SK-N-SH (cell line): ENCODE measurements at regions not wholly inside any gene's neighbourhood (a gene's known extent, or its start where the extent isn't known, plus 50 kb on each side); places are given as distances from the start of the nearest gene placed in this dataset.

Source experiments
- CTCF ChIA-PET: fragments of 300-600, 350-600 bp; formaldehyde crosslinking; extraction: SDS; loops from one replicate; lab custom pipeline; 2021; lab: Yijun Ruan, JAX
- POLR2A ChIA-PET: fragments of 350-600 bp; sonication (Branson Sonifier 250); formaldehyde crosslinking; extraction: SDS; loops from one replicate; lab custom pipeline; 2020; ENCODE audit warnings: antibody characterized with exemption, inconsistent platforms; lab: Yijun Ruan, JAX
- DNase-seq: peaks from one replicate; pipeline ENCODE4 v3.0.0; 2012
- H2AFZ ChIP-seq: fragments of 200-600 bp; sonication (generic); 2 replicates; pipeline ENCODE4 v1.8.1; 2016; ENCODE audit warnings: antibody characterized with exemption, mild to moderate bottlenecking, low read depth
- H3F3A ChIP-seq: fragments of 200-600 bp; sonication (generic); replicated peaks from 2 replicates; pipeline ENCODE3; 2016; ENCODE audit warnings: antibody characterized with exemption, mild to moderate bottlenecking; ENCODE audit not compliant: insufficient read depth
- H3K27ac ChIP-seq, 2 experiments: fragments of 200-500 bp in 1 of 2; fragments of 200-600 bp in 1 of 2; sonication (Bioruptor generic) in 1 of 2; sonication (generic), shearing (Covaris generic) in 1 of 2; 2 replicates each; pipeline versions ENCODE4 v1.5.1 to v1.6.1; 2014 to 2016; ENCODE audit warnings: low read depth in 2 of 2, inconsistent platforms in 1 of 2, low read length in 1 of 2, mild to moderate bottlenecking in 1 of 2, mixed read lengths in 1 of 2
- H3K27me3 ChIP-seq: fragments of 200-600 bp; sonication (generic), shearing (Covaris generic); 2 replicates; pipeline ENCODE4 v1.6.1; 2016; ENCODE audit warnings: mixed run types; ENCODE audit not compliant: insufficient read depth
- H3K36me3 ChIP-seq, 2 experiments: fragments of 200-500 bp in 1 of 2; fragments of 200-600 bp in 1 of 2; sonication (Bioruptor generic) in 1 of 2; sonication (generic) in 1 of 2; replicated peaks in 1 of 2; 2 replicates each; pipeline versions ENCODE3 to v1.5.1; 2014 to 2016; ENCODE audit warnings: low read length in 1 of 2, mild to moderate bottlenecking in 1 of 2; ENCODE audit not compliant: insufficient read depth in 2 of 2, control insufficient read depth in 1 of 2
- H3K4me1 ChIP-seq, 2 experiments: fragments of 200-500 bp in 1 of 2; fragments of 200-600 bp in 1 of 2; sonication (Bioruptor generic) in 1 of 2; sonication (generic), shearing (Covaris generic) in 1 of 2; 2 replicates each; pipeline versions ENCODE4 v1.5.1 to v1.6.1; 2014 to 2016; ENCODE audit warnings: low read depth in 1 of 2, low read length in 1 of 2, mixed run types in 1 of 2; ENCODE audit not compliant: insufficient read depth in 2 of 2, control insufficient read depth in 1 of 2
- H3K4me2 ChIP-seq: fragments of 200-600 bp; sonication (generic), shearing (Covaris generic); 2 replicates; pipeline ENCODE4 v1.6.1; 2017; ENCODE audit warnings: mixed run types
- H3K4me3 ChIP-seq, 2 experiments: fragments of 200-500 bp in 1 of 2; fragments of 200-600 bp in 1 of 2; sonication (Bioruptor generic) in 1 of 2; sonication (generic), shearing (Covaris generic) in 1 of 2; 2 replicates each; pipeline versions ENCODE4 v1.5.1 to v1.8.1; 2014 to 2016; ENCODE audit warnings: low read depth in 2 of 2, inconsistent platforms in 1 of 2, low read length in 1 of 2, mild to moderate bottlenecking in 1 of 2, mixed read lengths in 1 of 2, moderate library complexity in 1 of 2
- H3K79me2 ChIP-seq: fragments of 200-600 bp; sonication (generic); 2 replicates; pipeline ENCODE4 v1.8.1; 2017; ENCODE audit warnings: mild to moderate bottlenecking; ENCODE audit not compliant: insufficient read depth
- H3K9ac ChIP-seq: fragments of 200-600 bp; sonication (generic); 2 replicates; pipeline ENCODE4 v1.6.1; 2017; ENCODE audit warnings: mixed run types
- H3K9me2 ChIP-seq: fragments of 200-600 bp; sonication (generic); 2 replicates; pipeline ENCODE4 v1.6.1; 2017; ENCODE audit warnings: mixed run types
- H3K9me3 ChIP-seq: fragments of 200-600 bp; sonication (generic); 2 replicates; pipeline ENCODE4 v1.6.1; 2017; ENCODE audit warnings: mixed run types, mild to moderate bottlenecking, moderate library complexity
- H4K20me1 ChIP-seq: fragments of 200-600 bp; sonication (generic); 2 replicates; pipeline ENCODE4 v1.6.1; 2017; ENCODE audit warnings: mild to moderate bottlenecking, mixed run types; ENCODE audit not compliant: insufficient read depth
- CHD2 ChIP-seq: fragments of 150-350 bp; IDR thresholded peaks from 2 replicates; pipeline ENCODE4 v1.6.1; 2018; ENCODE audit warnings: low read length; ENCODE audit not compliant: partially characterized antibody
- ELF1 ChIP-seq: IDR thresholded peaks from 2 replicates; pipeline ENCODE4 v1.4.0; 2012
- EP300 ChIP-seq, 2 experiments: IDR thresholded peaks; 2 replicates each; pipeline versions ENCODE4 v1.4.0 to v1.6.1; 2012; ENCODE audit warnings: borderline replicate concordance in 1 of 2, low read depth in 1 of 2, low read length in 1 of 2
- EZH2phosphoT487 ChIP-seq: fragments of 200-600 bp; sonication (generic); IDR thresholded peaks from 2 replicates; pipeline ENCODE4 v1.6.1; 2017; ENCODE audit warnings: low read depth, mixed run types, mild to moderate bottlenecking, antibody characterized with exemption, moderate library complexity, borderline replicate concordance
- GATA2 ChIP-seq: sonication (generic); formaldehyde crosslinking; IDR thresholded peaks from 2 replicates; pipeline ENCODE4 v1.5.0; 2020; ENCODE audit warnings: mild to moderate bottlenecking, missing genetic modification reagents
- MXI1 ChIP-seq: IDR thresholded peaks from 2 replicates; pipeline ENCODE4 v1.6.1; 2012; ENCODE audit warnings: mild to moderate bottlenecking, low read depth, low read length, improper control_type of control experiment
- NFIC ChIP-seq: IDR thresholded peaks from 2 replicates; pipeline ENCODE4 v1.4.0; 2012; ENCODE audit warnings: borderline replicate concordance
- POLR2AphosphoS5 ChIP-seq: IDR thresholded peaks from 2 replicates; pipeline ENCODE4 v1.6.1; 2012; ENCODE audit warnings: low read depth, low read length
- RFX5 ChIP-seq: IDR thresholded peaks from 2 replicates; pipeline ENCODE4 v1.6.1; 2012; ENCODE audit warnings: mild to moderate bottlenecking, improper control_type of control experiment, low read length
- SIN3A ChIP-seq: IDR thresholded peaks from 2 replicates; pipeline ENCODE4 v1.6.1; 2012; ENCODE audit warnings: low read depth, mild to moderate bottlenecking, low read length, moderate library complexity, borderline replicate concordance
- SMC3 ChIP-seq: IDR thresholded peaks from 2 replicates; pipeline ENCODE4 v1.6.1; 2012; ENCODE audit warnings: low read depth, low read length, improper control_type of control experiment
- TAF1 ChIP-seq: IDR thresholded peaks from 2 replicates; pipeline ENCODE4 v1.6.1; 2012; ENCODE audit warnings: low read depth, mild to moderate bottlenecking, low read length, moderate library complexity, borderline replicate concordance
- TCF12 ChIP-seq: IDR thresholded peaks from 2 replicates; pipeline ENCODE4 v1.4.0; 2012
- TEAD4 ChIP-seq: IDR thresholded peaks from 2 replicates; pipeline ENCODE4 v1.4.0; 2012; ENCODE audit warnings: mild to moderate bottlenecking, borderline replicate concordance; ENCODE audit not compliant: insufficient read depth
- WGBS: methylation state at CpG from one replicate; pipeline ENCODE4 v1.1.6; 2017; ENCODE audit warnings: low lambda C conversion rate; 5-methylcytosine and 5-hydroxymethylcytosine counted together
- TF ChIP-seq, protein P1 (sequence below): IDR thresholded peaks from 2 replicates; pipeline ENCODE4 v1.4.0; 2012; ENCODE audit warnings: low read depth, borderline replicate concordance
- TF ChIP-seq, protein P2 (sequence below): fragments of 150-350 bp; IDR thresholded peaks from 2 replicates; pipeline ENCODE4 v1.6.1; 2017; ENCODE audit warnings: antibody characterized with exemption, low read length, low read depth, borderline replicate concordance
- TF ChIP-seq, protein P3 (sequence below): IDR thresholded peaks from 2 replicates; pipeline ENCODE4 v1.4.0; 2012; ENCODE audit warnings: low read depth, borderline replicate concordance
- TF ChIP-seq, protein P4 (sequence below): fragments of 200-600 bp; sonication (generic); IDR thresholded peaks from 2 replicates; pipeline ENCODE4 v1.6.1; 2017; ENCODE audit warnings: antibody characterized with exemption, mild to moderate bottlenecking, moderate library complexity

DNA sequence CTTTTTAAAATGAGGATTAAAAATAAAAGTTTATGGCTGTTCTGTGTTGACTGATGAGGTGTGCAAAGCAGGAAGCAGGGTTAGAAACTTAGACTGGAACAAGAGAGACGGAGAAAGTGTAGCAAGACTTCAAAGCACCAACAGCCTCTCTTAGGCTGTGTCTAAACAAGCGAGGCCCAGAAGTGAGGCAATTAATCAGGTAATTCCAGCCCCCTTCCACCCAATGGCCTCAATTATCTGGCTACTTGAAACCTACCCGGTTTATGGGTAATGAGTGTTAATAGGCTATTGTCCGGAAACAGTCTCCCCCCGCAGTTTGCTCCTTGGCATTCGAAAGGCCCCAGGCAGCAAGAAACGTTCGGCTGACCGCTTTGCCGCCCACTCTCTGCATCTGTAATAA is 171.7 kb upstream of the MYCN start:
- Histone ChIP-seq H3K4me1 (peaks cover 0 to 23% of the 10 kb centered on the region in 2 experiments; a peak in 1 of 4 replicates), H3K79me2 (no peaks in the 10 kb centered on the region), H2AFZ (no peak overlapping the region), H3K27ac (no peak overlapping the region), H3K36me3 (no peaks in the 10 kb centered on the region), H3F3A (no peaks in the 10 kb centered on the region), H4K20me1 (no peaks in the 10 kb centered on the region), H3K9me2 (no peaks in the 10 kb centered on the region), H3K9ac (no peak overlapping the region), H3K27me3 (no peaks in the 10 kb centered on the region), H3K4me2 (no peak overlapping the region), H3K4me3 (no peak overlapping the region), H3K9me3 (no peaks in the 10 kb centered on the region)
- CTCF ChIA-PET = interaction anchor here (1.2 kb wide), 1 partner anchor 11 kb away, joined by 3 read pairs; no protein-coding TSS in a partner anchor
- POLR2A ChIA-PET = no interaction called here
- WGBS = 27% methylated on average over 10 of the region's 10 CpGs
- DNase-seq = no peak
- TF ChIP-seq EP300 (IDR thresholded peaks at IDR 0.05; ENCODE audit: borderline replicate concordance in 1 of 2, low read depth in 1 of 2, low read length in 1 of 2) (no peak), RFX5 (no peak), MXI1 (no peak), POLR2AphosphoS5 (no peak), TEAD4 (no peak), SMC3 (no peak), NFIC (no peak), CHD2 (no peak), TCF12 (no peak), EZH2phosphoT487 (no peak), SIN3A (no peak), GATA2 (CRISPR knock-in tag) (no peak), TAF1 (no peak), ELF1 (no peak)
- TF ChIP-seq, protein P1, sequence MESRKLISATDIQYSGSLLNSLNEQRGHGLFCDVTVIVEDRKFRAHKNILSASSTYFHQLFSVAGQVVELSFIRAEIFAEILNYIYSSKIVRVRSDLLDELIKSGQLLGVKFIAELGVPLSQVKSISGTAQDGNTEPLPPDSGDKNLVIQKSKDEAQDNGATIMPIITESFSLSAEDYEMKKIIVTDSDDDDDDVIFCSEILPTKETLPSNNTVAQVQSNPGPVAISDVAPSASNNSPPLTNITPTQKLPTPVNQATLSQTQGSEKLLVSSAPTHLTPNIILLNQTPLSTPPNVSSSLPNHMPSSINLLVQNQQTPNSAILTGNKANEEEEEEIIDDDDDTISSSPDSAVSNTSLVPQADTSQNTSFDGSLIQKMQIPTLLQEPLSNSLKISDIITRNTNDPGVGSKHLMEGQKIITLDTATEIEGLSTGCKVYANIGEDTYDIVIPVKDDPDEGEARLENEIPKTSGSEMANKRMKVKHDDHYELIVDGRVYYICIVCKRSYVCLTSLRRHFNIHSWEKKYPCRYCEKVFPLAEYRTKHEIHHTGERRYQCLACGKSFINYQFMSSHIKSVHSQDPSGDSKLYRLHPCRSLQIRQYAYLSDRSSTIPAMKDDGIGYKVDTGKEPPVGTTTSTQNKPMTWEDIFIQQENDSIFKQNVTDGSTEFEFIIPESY = no peak
- TF ChIP-seq, protein P2, sequence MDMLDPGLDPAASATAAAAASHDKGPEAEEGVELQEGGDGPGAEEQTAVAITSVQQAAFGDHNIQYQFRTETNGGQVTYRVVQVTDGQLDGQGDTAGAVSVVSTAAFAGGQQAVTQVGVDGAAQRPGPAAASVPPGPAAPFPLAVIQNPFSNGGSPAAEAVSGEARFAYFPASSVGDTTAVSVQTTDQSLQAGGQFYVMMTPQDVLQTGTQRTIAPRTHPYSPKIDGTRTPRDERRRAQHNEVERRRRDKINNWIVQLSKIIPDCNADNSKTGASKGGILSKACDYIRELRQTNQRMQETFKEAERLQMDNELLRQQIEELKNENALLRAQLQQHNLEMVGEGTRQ = no peak
- TF ChIP-seq, protein P3, sequence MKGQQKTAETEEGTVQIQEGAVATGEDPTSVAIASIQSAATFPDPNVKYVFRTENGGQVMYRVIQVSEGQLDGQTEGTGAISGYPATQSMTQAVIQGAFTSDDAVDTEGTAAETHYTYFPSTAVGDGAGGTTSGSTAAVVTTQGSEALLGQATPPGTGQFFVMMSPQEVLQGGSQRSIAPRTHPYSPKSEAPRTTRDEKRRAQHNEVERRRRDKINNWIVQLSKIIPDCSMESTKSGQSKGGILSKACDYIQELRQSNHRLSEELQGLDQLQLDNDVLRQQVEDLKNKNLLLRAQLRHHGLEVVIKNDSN = no peak
- TF ChIP-seq, protein P4, sequence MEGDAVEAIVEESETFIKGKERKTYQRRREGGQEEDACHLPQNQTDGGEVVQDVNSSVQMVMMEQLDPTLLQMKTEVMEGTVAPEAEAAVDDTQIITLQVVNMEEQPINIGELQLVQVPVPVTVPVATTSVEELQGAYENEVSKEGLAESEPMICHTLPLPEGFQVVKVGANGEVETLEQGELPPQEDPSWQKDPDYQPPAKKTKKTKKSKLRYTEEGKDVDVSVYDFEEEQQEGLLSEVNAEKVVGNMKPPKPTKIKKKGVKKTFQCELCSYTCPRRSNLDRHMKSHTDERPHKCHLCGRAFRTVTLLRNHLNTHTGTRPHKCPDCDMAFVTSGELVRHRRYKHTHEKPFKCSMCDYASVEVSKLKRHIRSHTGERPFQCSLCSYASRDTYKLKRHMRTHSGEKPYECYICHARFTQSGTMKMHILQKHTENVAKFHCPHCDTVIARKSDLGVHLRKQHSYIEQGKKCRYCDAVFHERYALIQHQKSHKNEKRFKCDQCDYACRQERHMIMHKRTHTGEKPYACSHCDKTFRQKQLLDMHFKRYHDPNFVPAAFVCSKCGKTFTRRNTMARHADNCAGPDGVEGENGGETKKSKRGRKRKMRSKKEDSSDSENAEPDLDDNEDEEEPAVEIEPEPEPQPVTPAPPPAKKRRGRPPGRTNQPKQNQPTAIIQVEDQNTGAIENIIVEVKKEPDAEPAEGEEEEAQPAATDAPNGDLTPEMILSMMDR = no peak
